HepG2 (cell line): ENCODE measurements at regions not wholly inside any gene's neighbourhood (a gene's known extent, or its start where the extent isn't known, plus 50 kb on each side); places are given as distances from the start of the nearest gene placed in this dataset.
"Not testable (repeated sequence)": the region's sequence is repeated elsewhere in the genome, so short reads cannot be mapped to it uniquely, and the experiment has no call there.

Experiments
- FOXK2 ChIP-seq: fragments of 450-650 bp; IDR thresholded peaks from 2 replicates; pipeline ENCODE4 v1.6.1; 2016
- POLR2A ChIP-seq, 2 experiments: IDR thresholded peaks; 2 replicates each; pipeline ENCODE4 v1.6.1; 2011; ENCODE audit warnings: low read depth in 2 of 2, low read length in 2 of 2, mild to moderate bottlenecking in 1 of 2, moderate library complexity in 1 of 2; ENCODE audit not compliant: insufficient read depth in 1 of 2
- SMC3 ChIP-seq: IDR thresholded peaks from 2 replicates; pipeline ENCODE4 v1.6.1; 2011; ENCODE audit warnings: low read length, improper control_type of control experiment
- ZBTB8A ChIP-seq: sonication (generic); formaldehyde crosslinking; IDR thresholded peaks from 2 replicates; pipeline ENCODE4 v1.4.0; 2020; ENCODE audit warnings: mild to moderate bottlenecking, low read depth, missing genetic modification reagents, borderline replicate concordance
- ZNF296 ChIP-seq: sonication (generic); formaldehyde crosslinking; conservative IDR thresholded peaks from 2 replicates; pipeline ENCODE4 v1.5.0; 2020; ENCODE audit warnings: mild to moderate bottlenecking, missing genetic modification reagents
- TF ChIP-seq, protein P1 (sequence below): sonication (generic); formaldehyde crosslinking; IDR thresholded peaks from 2 replicates; pipeline ENCODE4 v1.4.0; 2020; ENCODE audit warnings: missing genetic modification reagents
- TF ChIP-seq, protein P2 (sequence below): sonication (generic); formaldehyde crosslinking; IDR thresholded peaks from 2 replicates; pipeline ENCODE4 v1.5.0; 2020; ENCODE audit warnings: missing genetic modification reagents

DNA sequence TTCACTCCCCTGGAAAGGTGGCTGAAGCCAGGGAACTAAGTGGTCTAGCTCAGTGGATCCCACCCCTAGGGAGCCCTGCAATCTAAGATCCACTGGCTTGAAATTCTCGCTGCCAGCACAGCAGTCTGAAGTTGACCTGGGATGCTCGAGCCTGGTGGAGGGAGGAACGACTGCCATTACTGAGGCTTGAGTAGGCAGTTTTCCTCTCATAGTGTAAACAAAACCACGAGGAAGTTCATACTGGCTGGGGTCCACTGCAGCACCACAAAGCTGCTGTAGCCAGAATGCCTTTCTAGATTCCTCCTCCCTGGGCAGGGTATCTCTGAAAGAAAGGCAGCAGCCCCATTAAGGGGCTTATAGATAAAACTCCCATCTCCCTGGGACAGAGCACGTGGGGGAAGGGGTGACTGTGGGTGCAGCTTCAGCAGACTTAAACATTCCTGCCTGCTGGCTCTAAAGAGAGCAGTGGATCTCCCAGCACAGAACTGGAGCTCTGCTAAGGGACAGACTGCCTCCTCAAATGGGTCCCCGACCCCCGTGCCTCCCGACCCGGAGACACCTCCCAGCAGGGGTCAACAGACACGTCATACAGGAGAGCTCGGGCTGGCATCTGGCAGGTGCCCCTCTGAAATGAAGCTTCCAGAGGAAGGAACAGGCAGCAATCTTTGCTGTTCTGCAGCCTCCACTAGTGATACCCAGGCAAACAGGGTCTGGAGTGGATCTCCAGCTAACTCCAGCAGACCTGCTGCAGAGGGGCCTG lies 117.4 kb upstream of the TENT5A start:
- TF ChIP-seq ZBTB8A (CRISPR knock-in tag); ZNF296 (CRISPR knock-in tag); SMC3; FOXK2; POLR2A (IDR thresholded peaks at IDR 0.05; ENCODE audit: insufficient read depth in 1 of 2, low read depth in 2 of 2, low read length in 2 of 2): not testable (repeated sequence)
- TF ChIP-seq, protein P1, sequence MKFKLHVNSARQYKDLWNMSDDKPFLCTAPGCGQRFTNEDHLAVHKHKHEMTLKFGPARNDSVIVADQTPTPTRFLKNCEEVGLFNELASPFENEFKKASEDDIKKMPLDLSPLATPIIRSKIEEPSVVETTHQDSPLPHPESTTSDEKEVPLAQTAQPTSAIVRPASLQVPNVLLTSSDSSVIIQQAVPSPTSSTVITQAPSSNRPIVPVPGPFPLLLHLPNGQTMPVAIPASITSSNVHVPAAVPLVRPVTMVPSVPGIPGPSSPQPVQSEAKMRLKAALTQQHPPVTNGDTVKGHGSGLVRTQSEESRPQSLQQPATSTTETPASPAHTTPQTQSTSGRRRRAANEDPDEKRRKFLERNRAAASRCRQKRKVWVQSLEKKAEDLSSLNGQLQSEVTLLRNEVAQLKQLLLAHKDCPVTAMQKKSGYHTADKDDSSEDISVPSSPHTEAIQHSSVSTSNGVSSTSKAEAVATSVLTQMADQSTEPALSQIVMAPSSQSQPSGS (CRISPR knock-in tag) = not testable (repeated sequence)
- TF ChIP-seq, protein P2, sequence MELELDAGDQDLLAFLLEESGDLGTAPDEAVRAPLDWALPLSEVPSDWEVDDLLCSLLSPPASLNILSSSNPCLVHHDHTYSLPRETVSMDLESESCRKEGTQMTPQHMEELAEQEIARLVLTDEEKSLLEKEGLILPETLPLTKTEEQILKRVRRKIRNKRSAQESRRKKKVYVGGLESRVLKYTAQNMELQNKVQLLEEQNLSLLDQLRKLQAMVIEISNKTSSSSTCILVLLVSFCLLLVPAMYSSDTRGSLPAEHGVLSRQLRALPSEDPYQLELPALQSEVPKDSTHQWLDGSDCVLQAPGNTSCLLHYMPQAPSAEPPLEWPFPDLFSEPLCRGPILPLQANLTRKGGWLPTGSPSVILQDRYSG (CRISPR knock-in tag) = not testable (repeated sequence)
